HL-60 (cell line): ENCODE measurements at regions not wholly inside any gene's neighbourhood (a gene's known extent, or its start where the extent isn't known, plus 50 kb on each side); places are given as distances from the start of the nearest gene placed in this dataset.
"Not testable (repeated sequence)": the region's sequence is repeated elsewhere in the genome, so short reads cannot be mapped to it uniquely, and the experiment has no call there.

Experiments
- DNase-seq, 2 experiments: peaks; one replicate each; pipeline ENCODE4 v3.0.0-alpha.2; 2010 to 2020; ENCODE audit warnings: low read depth in 1 of 2, low spot score in 1 of 2
- H3K27ac ChIP-seq: fragments of 250-450 bp; sonication (Bioruptor Pico); replicated peaks from 2 replicates; pipeline ENCODE4 v1.5.1; 2020; ENCODE audit warnings: mild to moderate bottlenecking, moderate library complexity
- H3K27me3 ChIP-seq: fragments of 250-450 bp; sonication (Bioruptor Pico); 2 replicates; pipeline ENCODE4 v1.5.1; 2021; ENCODE audit warnings: mild to moderate bottlenecking, moderate library complexity; ENCODE audit not compliant: insufficient read depth, poor library complexity, severe bottlenecking
- H3K4me3 ChIP-seq: replicated peaks from 2 replicates; pipeline ENCODE4 v1.5.1; 2011; ENCODE audit warnings: mild to moderate bottlenecking, control low read depth, low read length; ENCODE audit not compliant: insufficient read depth
- GABPA ChIP-seq: IDR thresholded peaks from 2 replicates; pipeline ENCODE4 v1.6.1; 2012; ENCODE audit warnings: low read depth
- POLR2AphosphoS5 ChIP-seq: IDR thresholded peaks from 2 replicates; pipeline ENCODE4 v1.6.1; 2012; ENCODE audit warnings: low read depth
- SPI1 ChIP-seq: IDR thresholded peaks from 2 replicates; pipeline ENCODE4 v1.6.1; 2012; ENCODE audit warnings: low read depth, mild to moderate bottlenecking, borderline replicate concordance
- TF ChIP-seq, protein P1 (sequence below): IDR thresholded peaks from 2 replicates; pipeline ENCODE4 v1.6.1; 2012; ENCODE audit warnings: low read depth; ENCODE audit not compliant: insufficient replicate concordance
- TF ChIP-seq, protein P2 (sequence below): IDR thresholded peaks from one replicate; pipeline ENCODE4 v1.5.1; 2011; ENCODE audit warnings: low read length, control low read depth, inconsistent platforms; ENCODE audit not compliant: insufficient read depth

GRCh38 chr17:20930081-20930760 is 112.6 kb downstream of the USP22 start:
- no peak for DNase-seq
- Histone ChIP-seq H3K27ac (no peak overlapping the region), H3K27me3 (no peaks in the 10 kb centered on the region), H3K4me3 (no peak overlapping the region)
- no peak for TF ChIP-seq SPI1
- no peak for TF ChIP-seq GABPA
- no peak for TF ChIP-seq POLR2AphosphoS5
- TF ChIP-seq, protein P1, sequence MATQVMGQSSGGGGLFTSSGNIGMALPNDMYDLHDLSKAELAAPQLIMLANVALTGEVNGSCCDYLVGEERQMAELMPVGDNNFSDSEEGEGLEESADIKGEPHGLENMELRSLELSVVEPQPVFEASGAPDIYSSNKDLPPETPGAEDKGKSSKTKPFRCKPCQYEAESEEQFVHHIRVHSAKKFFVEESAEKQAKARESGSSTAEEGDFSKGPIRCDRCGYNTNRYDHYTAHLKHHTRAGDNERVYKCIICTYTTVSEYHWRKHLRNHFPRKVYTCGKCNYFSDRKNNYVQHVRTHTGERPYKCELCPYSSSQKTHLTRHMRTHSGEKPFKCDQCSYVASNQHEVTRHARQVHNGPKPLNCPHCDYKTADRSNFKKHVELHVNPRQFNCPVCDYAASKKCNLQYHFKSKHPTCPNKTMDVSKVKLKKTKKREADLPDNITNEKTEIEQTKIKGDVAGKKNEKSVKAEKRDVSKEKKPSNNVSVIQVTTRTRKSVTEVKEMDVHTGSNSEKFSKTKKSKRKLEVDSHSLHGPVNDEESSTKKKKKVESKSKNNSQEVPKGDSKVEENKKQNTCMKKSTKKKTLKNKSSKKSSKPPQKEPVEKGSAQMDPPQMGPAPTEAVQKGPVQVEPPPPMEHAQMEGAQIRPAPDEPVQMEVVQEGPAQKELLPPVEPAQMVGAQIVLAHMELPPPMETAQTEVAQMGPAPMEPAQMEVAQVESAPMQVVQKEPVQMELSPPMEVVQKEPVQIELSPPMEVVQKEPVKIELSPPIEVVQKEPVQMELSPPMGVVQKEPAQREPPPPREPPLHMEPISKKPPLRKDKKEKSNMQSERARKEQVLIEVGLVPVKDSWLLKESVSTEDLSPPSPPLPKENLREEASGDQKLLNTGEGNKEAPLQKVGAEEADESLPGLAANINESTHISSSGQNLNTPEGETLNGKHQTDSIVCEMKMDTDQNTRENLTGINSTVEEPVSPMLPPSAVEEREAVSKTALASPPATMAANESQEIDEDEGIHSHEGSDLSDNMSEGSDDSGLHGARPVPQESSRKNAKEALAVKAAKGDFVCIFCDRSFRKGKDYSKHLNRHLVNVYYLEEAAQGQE, result no peak
- TF ChIP-seq, protein P2, sequence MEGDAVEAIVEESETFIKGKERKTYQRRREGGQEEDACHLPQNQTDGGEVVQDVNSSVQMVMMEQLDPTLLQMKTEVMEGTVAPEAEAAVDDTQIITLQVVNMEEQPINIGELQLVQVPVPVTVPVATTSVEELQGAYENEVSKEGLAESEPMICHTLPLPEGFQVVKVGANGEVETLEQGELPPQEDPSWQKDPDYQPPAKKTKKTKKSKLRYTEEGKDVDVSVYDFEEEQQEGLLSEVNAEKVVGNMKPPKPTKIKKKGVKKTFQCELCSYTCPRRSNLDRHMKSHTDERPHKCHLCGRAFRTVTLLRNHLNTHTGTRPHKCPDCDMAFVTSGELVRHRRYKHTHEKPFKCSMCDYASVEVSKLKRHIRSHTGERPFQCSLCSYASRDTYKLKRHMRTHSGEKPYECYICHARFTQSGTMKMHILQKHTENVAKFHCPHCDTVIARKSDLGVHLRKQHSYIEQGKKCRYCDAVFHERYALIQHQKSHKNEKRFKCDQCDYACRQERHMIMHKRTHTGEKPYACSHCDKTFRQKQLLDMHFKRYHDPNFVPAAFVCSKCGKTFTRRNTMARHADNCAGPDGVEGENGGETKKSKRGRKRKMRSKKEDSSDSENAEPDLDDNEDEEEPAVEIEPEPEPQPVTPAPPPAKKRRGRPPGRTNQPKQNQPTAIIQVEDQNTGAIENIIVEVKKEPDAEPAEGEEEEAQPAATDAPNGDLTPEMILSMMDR, result no peak

GRCh38 chr17:20933040-20933439 is 109.8 kb downstream of the USP22 start:
- not testable (repeated sequence) for H3K4me3 ChIP-seq, DNase-seq, H3K27ac ChIP-seq, H3K27me3 ChIP-seq

GRCh38 chr17:20934288-20934687 is 108.5 kb downstream of the USP22 start:
- no peak overlapping the region for H3K4me3 ChIP-seq
- TF ChIP-seq GABPA (no peak), SPI1 (no peak), POLR2AphosphoS5 (no peak)
- TF ChIP-seq, protein P2, result no peak
- TF ChIP-seq, protein P1, result no peak
- DNase-seq, result no peak
- no peaks in the 10 kb centered on the region for H3K27me3 ChIP-seq
- H3K27ac ChIP-seq, result no peak overlapping the region

GRCh38 chr17:20935740-20936139 is 107.1 kb downstream of the USP22 start:
- TF ChIP-seq, protein P1, result no peak
- DNase-seq, result no peak
- H3K27me3 ChIP-seq, result no peaks in the 10 kb centered on the region
- H3K27ac ChIP-seq, result no peak overlapping the region
- H3K4me3 ChIP-seq, result no peak overlapping the region
